ENCODE measurements at regions not wholly inside any gene's neighbourhood (a gene's known extent, or its start where the extent isn't known, plus 50 kb on each side); places are given as distances from the start of the nearest gene placed in this dataset.
"Not testable (repeated sequence)": the region's sequence is repeated elsewhere in the genome, so short reads cannot be mapped to it uniquely, and the experiment has no call there.

- no peak for DNase-seq
These were observed 199.1 kb upstream of the AKR1E2 start for GRCh38 chr10:4626919-4627318.

DNA sequence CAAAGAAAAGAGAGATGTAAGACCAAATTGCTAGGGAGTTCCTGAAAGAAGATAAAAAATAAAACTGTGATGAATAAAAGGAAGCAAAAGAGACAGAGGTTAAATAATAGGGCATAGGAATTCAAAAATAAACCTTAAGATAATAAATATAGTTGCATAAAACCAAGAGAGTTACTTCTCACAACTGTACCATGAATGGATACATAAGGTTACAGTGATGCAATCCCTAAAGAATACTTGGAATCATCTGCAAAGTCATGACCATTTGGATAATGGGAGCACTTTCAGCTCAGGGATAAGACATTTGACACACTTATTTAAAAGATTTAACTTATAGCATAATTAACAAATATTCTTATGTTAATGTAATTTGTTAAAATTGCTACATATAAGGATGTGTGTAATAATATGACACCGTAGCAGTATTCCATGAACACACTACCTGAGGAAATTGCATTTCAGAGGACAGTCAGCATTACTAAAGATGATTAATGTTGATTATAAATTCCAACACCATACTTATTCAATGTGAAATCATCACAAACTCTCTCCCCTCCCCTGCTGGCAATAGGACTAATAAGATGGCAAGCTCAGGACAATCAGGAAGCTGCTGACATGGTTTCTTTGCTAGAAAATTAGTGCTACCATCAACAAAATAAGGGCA is 202.1 kb upstream of the AKR1E2 start:
- no peak for DNase-seq

- no peak for DNase-seq
These were observed 202.8 kb upstream of the AKR1E2 start for GRCh38 chr10:4623200-4623599.

GRCh38 chr10:4622384-4622783 is 203.6 kb upstream of the AKR1E2 start:
- no peak for DNase-seq

DNA sequence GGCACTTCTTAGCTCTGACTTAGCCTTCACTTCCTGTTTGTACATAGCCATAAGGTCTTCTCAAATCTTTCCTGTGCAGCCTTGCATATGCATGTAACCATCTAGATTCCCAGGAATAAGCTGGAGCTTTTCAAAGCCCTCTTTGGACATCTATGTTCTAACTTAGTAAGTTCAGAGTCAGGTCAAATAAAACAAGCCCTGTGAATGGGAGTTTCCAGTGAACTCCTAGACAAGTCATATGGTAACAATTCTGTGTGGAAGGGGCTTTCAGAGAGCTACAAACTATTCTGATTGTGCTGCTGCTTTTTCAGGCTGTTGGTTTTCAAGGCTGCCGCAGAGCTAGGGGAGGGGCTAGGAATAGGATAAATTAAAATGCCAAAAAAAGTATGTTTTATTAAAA is 208.4 kb upstream of the AKR1E2 start:
- no peak for DNase-seq

GRCh38 chr10:4615042-4615441 is 211.0 kb upstream of the AKR1E2 start:
- no peak for DNase-seq

GRCh38 chr10:4609251-4609650 is 216.8 kb upstream of the AKR1E2 start:
- DNase-seq = no peak

GRCh38 chr10:4607681-4608080 is 218.3 kb upstream of the AKR1E2 start:
- no peak for DNase-seq

DNA sequence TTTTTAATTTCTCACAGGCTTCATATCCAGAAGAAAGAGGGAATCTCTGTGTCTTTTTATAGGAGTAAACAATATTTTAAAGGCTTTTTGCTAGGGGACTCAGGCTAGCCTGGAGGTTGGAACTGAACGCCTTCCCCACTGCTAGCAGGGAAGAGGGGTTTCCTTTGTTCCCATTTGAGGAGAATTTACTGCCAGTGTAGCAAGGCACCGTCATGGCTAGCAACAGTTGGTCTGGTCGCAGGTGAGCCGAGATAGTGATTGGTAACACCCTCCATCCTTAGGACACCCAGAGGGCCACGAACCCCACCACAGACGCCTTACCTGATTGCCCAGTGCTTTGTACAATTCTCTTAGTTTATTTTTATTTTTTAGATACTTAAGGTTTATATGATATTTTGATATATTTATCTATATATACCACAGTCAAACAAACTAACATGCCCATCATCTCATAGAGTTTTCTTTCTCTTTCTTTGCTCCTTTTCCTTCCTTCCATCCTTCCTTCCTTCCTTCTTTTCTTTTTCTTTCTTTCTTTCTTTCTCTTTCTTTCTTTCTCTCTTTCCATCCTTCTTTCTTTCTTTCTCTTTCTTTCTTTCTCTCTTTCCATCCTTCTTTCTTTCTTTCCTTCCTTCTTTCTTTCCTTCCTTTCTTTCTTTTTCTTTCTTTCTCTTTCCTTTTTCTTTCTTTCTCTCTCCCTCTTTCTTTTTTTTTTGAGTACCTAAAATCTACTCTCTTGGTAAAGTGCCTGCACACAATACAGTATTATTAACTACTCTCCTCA is 219.0 kb upstream of the AKR1E2 start:
- DNase-seq = no peak

DNA sequence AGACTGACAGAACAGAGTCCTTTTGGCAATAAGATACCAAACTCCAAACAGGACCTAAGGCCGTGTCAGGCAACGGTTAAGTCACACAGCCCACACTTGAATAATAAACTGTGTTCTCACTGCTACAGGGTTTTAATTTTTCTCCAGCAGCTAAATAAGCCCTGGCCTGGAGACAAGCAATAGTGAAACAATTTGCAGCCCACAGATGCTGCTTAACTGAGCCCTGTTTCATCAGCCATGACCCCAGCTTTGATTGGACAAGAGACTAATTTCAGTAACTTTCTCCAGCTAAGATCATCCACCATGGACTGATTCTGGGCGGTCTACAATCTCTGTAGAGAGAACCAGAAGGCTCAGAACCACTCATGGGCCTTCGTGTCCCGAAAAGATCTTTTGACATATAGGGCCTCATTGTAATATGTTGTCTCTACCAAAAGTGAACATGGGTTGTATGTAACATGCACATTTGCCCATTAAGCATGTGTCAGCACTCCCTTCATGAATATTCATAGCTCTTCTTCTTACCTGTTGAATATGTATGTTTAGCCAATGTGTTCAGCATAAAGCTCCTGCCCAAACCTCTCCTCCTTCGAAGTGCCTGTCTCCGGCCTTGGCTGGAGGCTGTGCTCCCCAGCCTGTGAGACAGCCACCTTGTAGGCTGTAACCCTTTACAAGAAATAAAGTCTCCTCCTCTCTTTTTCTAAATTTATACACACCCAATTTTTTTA is 223.1 kb upstream of the AKR1E2 start:
- DNase-seq = no peak

DNA sequence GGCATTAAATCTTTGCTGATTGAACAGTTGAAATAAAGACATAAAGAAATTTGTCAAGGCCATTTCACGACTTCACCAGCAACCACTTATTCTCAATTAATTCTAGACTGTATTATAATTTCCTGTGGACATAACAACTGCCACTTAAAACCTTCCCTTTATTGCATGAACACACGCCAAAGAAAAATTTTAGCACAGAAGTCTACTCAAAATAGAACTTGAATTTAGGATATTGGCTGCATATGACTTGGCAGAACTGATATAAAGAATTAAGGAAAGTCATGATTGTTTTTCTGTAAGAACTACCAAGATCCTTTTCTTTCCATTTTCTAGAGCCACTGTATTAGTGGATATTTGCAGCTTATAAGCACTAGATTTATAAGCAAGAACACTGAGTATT is 226.5 kb upstream of the AKR1E2 start:
- no peak for DNase-seq

- not testable (repeated sequence) for DNase-seq
These were observed 228.1 kb upstream of the AKR1E2 start for GRCh38 chr10:4597898-4598297.

GRCh38 chr10:4596951-4597350 is 229.1 kb upstream of the AKR1E2 start:
- DNase-seq = no peak

DNA sequence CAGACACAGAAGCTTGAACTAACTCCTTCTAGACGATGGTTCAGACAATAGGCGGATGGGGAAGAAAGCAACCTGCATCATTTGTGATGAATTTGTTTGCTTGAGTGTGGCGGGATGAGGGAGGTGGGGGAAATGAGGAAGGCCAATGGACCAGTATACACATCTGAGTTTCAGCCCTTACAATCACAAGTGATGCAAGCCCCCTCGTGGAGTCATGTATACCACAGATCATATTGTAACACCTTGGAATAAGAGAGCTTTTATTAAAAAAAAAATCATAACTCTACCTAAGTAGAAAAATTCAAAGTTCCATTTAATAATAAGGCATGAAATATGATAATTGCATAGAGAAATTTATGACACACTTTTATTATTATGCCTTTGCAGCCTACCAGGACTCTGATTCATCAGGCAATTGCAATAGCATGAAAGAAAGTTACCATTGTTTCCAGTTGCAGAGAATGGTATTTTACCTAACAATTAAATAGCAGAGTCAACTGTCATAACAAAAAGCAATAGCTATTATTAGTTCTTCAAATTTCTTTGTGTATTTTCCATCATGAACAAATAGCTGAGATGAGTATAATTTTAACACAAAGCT is 230.2 kb upstream of the AKR1E2 start:
- DNase-seq = no peak

GRCh38 chr10:4590807-4591206 is 235.2 kb upstream of the AKR1E2 start:
- no peak for DNase-seq

DNA sequence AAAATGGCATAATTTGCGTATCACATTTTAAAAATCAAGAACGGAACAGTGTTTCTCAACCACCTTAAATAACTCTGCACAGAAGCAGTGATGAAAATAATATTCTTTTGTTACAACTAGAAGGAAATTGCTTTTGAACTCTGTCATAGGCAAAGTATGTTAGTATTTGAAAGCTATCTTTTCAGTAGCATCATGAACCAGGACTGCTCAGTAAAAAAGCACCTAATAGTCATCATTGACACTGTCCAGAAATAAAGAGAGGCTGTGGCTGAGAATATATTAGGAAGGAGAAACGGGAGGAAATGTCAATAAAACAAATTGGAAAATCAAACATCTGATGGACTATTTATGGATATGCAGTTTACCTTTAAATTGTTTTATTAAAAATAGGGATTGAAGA is 237.2 kb upstream of the AKR1E2 start:
- DNase-seq = no peak

DNA sequence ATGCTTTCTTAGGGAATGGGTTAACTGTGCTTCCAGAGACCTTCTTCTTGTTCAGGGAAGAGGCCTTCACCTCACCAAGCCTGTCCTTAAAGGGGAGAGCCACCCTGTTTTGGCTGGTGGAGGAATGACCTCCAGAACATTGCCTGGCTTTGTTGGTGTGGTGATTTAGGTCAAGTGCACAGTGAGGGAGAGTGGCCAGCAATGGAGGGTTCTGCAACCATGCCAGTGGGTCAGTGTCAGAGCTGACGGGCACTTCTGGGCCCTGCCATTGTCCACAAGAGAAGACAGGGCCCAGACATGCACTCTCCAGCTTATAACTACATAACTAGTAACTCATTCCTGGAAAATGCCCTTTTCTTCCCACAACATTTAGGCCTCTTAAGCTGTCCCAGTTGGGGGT is 238.5 kb upstream of the AKR1E2 start:
- DNase-seq = no peak

DNA sequence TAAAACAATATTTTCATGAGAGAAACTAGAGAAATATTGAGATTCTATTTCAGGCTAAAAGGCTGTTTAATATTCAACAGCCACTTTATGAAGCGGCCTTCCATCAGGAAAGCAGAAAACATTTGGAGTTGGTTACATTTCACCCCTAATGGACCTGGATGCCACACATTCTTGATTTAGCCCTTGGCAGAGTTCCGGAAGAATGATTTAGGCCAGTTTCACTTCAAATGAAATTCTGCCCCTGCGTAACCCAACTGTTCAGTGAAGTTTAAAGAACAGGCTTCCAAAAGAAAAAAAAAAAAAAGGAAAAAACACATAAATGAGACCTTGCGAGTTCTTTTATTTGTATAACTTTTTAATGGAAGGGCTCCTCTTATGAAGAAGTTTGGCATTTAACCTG is 239.2 kb upstream of the AKR1E2 start:
- no peak for DNase-seq

- no peak for DNase-seq
These were observed 244.1 kb upstream of the AKR1E2 start for GRCh38 chr10:4581929-4582328.

- no peak for DNase-seq
These were observed 246.2 kb upstream of the AKR1E2 start for GRCh38 chr10:4579844-4580243.

DNA sequence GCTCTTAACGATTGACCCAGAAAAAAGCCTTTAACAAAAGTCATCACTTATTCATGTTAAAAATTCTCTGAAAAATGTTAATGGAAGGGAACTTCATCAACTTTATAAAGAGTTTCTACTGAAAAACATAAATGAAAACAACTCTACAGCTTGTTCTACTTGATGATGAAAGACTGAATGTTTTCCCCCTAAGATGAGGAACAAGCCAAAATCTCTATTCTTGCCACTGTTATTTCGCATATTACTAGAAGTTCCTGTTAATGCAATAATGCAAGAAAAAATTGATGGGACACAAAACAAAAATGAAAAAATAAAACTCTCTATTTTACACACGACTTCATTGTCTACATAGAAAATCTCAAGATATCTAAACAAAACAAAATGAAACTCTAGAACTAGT is 249.8 kb upstream of the AKR1E2 start:
- DNase-seq = no peak

- no peak for DNase-seq
These were observed 256.9 kb upstream of the AKR1E2 start for GRCh38 chr10:4569151-4569550.

DNA sequence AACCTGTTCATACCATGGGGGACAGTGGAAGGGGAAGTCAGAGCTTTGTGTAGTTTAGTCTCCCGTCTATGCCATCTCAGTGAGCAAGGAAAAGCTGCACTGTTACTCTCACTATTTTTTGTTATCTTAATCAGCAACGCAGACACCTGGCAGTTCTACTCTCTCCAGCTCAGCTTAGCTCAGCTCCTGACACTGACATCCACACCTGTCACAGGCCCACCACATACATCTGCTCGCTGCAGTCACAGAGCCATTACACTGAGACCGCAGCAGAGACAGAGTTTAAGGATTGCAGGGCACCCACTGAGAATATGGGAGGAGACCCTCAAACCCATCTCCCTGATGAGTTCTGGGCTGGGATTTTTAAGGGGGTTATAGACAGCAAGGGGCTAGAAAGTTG is 257.3 kb upstream of the AKR1E2 start:
- DNase-seq = no peak

- DNase-seq = no peak
These were observed 257.9 kb upstream of the AKR1E2 start for GRCh38 chr10:4568086-4568485.

Measured in activated CD4-positive, alpha-beta T cell treated with anti-CD3 and anti-CD28 coated beads for 1 hour (primary cell).